ENCODE measurements at regions not wholly inside any gene's neighbourhood (a gene's known extent, or its start where the extent isn't known, plus 50 kb on each side); places are given as distances from the start of the nearest gene placed in this dataset.

GRCh38 chr2:71851094-71851750, 296.4 kb downstream of the CYP26B1 start:
- Histone ChIP-seq H3K27me3 (ENCODE audit: control insufficient read depth in 1 of 2, insufficient read depth in 2 of 2, low read length in 1 of 2) (no peaks in the 10 kb centered on the region), H3K4me1 (ENCODE audit: control insufficient read depth in 1 of 2, insufficient read depth in 2 of 2, low read length in 2 of 2) (peaks cover 3 to 8% of the 10 kb centered on the region in 2 donors), H3K27ac (ENCODE audit: low read depth in 1 of 2, low read length in 2 of 2) (peak overlapping the region; percentile 2 to 61), H3K36me3 (ENCODE audit: control insufficient read depth in 1 of 2, insufficient read depth in 2 of 2, low read length in 1 of 2) (no peaks in the 10 kb centered on the region), H3K4me3 (ENCODE audit: low read length in 2 of 2) (no peak overlapping the region), H3K9me3 (ENCODE audit: control insufficient read depth, low read length) (no peaks in the 10 kb centered on the region)
- peak; percentile 40 for ATAC-seq (ENCODE audit: low FRiP score)
- peak in 1 of 2 donors; percentile 62 for DNase-seq
- 10 to 12% methylated on average over 8 of the region's 8 CpGs for WGBS, 2 donors
- intact Hi-C loops (cut with DNase I), result no loop called here

- Histone ChIP-seq H3K4me3 (ENCODE audit: low read length in 2 of 2) (no peak overlapping the region), H3K27ac (ENCODE audit: low read depth in 1 of 2, low read length in 2 of 2) (peak overlapping the region; percentile 78 to 90), H3K4me1 (ENCODE audit: control insufficient read depth in 1 of 2, insufficient read depth in 2 of 2, low read length in 2 of 2) (peaks cover 3 to 8% of the 10 kb centered on the region in 2 donors), H3K27me3 (ENCODE audit: control insufficient read depth in 1 of 2, insufficient read depth in 2 of 2, low read length in 1 of 2) (no peaks in the 10 kb centered on the region), H3K36me3 (ENCODE audit: control insufficient read depth in 1 of 2, insufficient read depth in 2 of 2, low read length in 1 of 2) (no peaks in the 10 kb centered on the region), H3K9me3 (ENCODE audit: control insufficient read depth, low read length) (no peaks in the 10 kb centered on the region)
- peak; percentile 82 to 83 for DNase-seq
- 2 to 8% methylated on average over 8 of the region's 8 CpGs for WGBS, 2 donors
- peak; percentile 75 for ATAC-seq (ENCODE audit: low FRiP score)
- intact Hi-C loops (cut with DNase I), result loop anchor here in 1 of 2 donors (1.0 kb wide), 1 partner anchor 18 kb away; no protein-coding TSS in a partner anchor
Measured at GRCh38 chr2:71850306-71850801, 297.3 kb downstream of the CYP26B1 start.

DNA sequence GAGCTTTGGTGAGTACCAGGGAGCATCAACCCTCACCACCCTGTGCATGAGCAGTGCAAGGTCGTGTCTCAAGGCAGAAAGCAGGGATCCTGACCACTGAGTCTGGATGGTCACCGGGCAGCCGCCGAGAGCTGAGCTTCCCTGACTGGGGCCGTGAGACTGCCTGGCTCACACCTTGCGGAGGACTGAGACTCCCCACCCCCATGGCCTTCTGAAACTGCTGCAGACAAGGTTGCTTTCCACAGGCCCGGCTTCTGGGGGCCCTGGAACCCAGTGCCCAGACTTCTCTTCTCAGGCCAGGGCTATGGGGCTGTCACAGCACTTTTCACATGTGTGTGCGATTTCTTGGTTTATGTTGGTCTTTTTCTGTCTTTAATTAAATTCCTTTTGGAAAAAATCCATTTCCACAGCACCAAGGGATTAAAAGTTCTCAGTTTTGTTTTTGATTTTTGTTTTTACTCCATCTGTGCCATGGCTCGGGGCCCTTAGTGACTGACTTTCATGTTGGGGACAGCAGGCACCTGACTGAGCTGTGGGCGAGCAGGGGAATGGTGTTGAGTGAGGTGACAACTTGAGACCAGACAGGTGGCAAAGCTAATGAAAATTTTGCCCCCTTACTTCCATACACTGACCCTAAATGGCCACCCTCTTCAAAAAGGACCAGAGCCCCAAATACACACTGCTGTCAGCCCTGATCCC, 297.9 kb downstream of the CYP26B1 start:
- Histone ChIP-seq H3K4me3 (ENCODE audit: low read length in 2 of 2) (no peak overlapping the region), H3K36me3 (ENCODE audit: control insufficient read depth in 1 of 2, insufficient read depth in 2 of 2, low read length in 1 of 2) (no peaks in the 10 kb centered on the region), H3K9me3 (ENCODE audit: control insufficient read depth, low read length) (no peaks in the 10 kb centered on the region), H3K27me3 (ENCODE audit: control insufficient read depth in 1 of 2, insufficient read depth in 2 of 2, low read length in 1 of 2) (no peaks in the 10 kb centered on the region), H3K4me1 (ENCODE audit: control insufficient read depth in 1 of 2, insufficient read depth in 2 of 2, low read length in 2 of 2) (peaks cover 3 to 8% of the 10 kb centered on the region in 2 donors), H3K27ac (ENCODE audit: low read depth in 1 of 2, low read length in 2 of 2) (peak overlapping the region; percentile 78 to 90)
- intact Hi-C loops (cut with DNase I), result loop anchor here in 1 of 2 donors (1.0 to 5.0 kb wide), 2 partner anchors 17 to 33 kb away; no protein-coding TSS in a partner anchor
- DNase-seq (no peak), ATAC-seq (ENCODE audit: low FRiP score) (peak; percentile 1)
- WGBS, 2 donors, result 29 to 44% methylated on average over 10 of the region's 10 CpGs

- intact Hi-C loops (cut with DNase I), result loop anchor here in 1 of 2 donors (5.0 kb wide), 1 partner anchor 33 kb away; no protein-coding TSS in a partner anchor
- WGBS, 2 donors, result 81 to 84% methylated on average over 6 of the region's 6 CpGs
- no peak overlapping the region for H3K27ac ChIP-seq (ENCODE audit: low read depth in 1 of 2, low read length in 2 of 2)
Measured at GRCh38 chr2:71849111-71849510, 298.6 kb downstream of the CYP26B1 start.

GRCh38 chr2:71846669-71847291, 300.9 kb downstream of the CYP26B1 start:
- Histone ChIP-seq H3K27me3 (ENCODE audit: control insufficient read depth in 1 of 2, insufficient read depth in 2 of 2, low read length in 1 of 2) (no peaks in the 10 kb centered on the region), H3K9me3 (ENCODE audit: control insufficient read depth, low read length) (no peaks in the 10 kb centered on the region), H3K27ac (ENCODE audit: low read depth in 1 of 2, low read length in 2 of 2) (no peak overlapping the region), H3K36me3 (ENCODE audit: control insufficient read depth in 1 of 2, insufficient read depth in 2 of 2, low read length in 1 of 2) (no peaks in the 10 kb centered on the region), H3K4me1 (ENCODE audit: control insufficient read depth in 1 of 2, insufficient read depth in 2 of 2, low read length in 2 of 2) (peaks cover 3 to 5% of the 10 kb centered on the region in 2 donors), H3K4me3 (ENCODE audit: low read length in 2 of 2) (no peak overlapping the region)
- ATAC-seq (ENCODE audit: low FRiP score) (no peak), DNase-seq (no peak)
- WGBS, 2 donors, result 69 to 71% methylated on average over 3 of the region's 3 CpGs
- intact Hi-C loops (cut with DNase I), result loop anchor here in 1 of 2 donors (5.0 kb wide), 1 partner anchor 36 kb away; no protein-coding TSS in a partner anchor

More at GRCh38 chr2:71849111-71849510, 298.6 kb downstream of the CYP26B1 start:
- H3K36me3 ChIP-seq (ENCODE audit: control insufficient read depth in 1 of 2, insufficient read depth in 2 of 2, low read length in 1 of 2), result no peaks in the 10 kb centered on the region
- no peaks in the 10 kb centered on the region for H3K27me3 ChIP-seq (ENCODE audit: control insufficient read depth in 1 of 2, insufficient read depth in 2 of 2, low read length in 1 of 2)
- DNase-seq (no peak), ATAC-seq (ENCODE audit: low FRiP score) (no peak)
- H3K4me1 ChIP-seq (ENCODE audit: control insufficient read depth in 1 of 2, insufficient read depth in 2 of 2, low read length in 2 of 2), result peaks cover 3 to 8% of the 10 kb centered on the region in 2 donors
- no peak overlapping the region for H3K4me3 ChIP-seq (ENCODE audit: low read length in 2 of 2)
- no peaks in the 10 kb centered on the region for H3K9me3 ChIP-seq (ENCODE audit: control insufficient read depth, low read length)

DNA sequence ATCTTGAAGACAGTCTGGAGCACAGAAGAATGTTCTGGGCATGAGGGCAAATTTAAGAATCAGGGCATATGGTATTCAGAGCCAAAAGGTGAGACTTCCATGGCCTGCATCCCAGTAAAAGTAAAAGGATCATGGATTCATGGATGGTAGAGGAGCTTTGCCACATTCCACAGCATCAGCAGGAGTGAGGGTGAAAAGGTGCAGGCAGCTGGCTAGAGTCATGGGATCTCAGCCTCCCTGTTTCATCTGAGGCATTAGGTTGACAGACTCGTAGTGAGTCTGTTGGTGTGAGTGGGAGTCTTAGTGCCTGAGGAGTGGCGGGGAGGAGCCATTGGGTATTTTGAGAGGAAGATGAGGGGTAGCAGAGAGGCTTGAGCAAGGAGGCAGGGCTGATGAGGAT, 301.6 kb downstream of the CYP26B1 start:
- intact Hi-C loops (cut with DNase I), result loop anchor here in 1 of 2 donors (5.0 kb wide), 1 partner anchor 36 kb away; no protein-coding TSS in a partner anchor
- DNase-seq (no peak), ATAC-seq (ENCODE audit: low FRiP score) (no peak)
- Histone ChIP-seq H3K27ac (ENCODE audit: low read depth in 1 of 2, low read length in 2 of 2) (no peak overlapping the region), H3K4me3 (ENCODE audit: low read length in 2 of 2) (no peak overlapping the region), H3K9me3 (ENCODE audit: control insufficient read depth, low read length) (no peaks in the 10 kb centered on the region), H3K36me3 (ENCODE audit: control insufficient read depth in 1 of 2, insufficient read depth in 2 of 2, low read length in 1 of 2) (no peaks in the 10 kb centered on the region), H3K27me3 (ENCODE audit: control insufficient read depth in 1 of 2, insufficient read depth in 2 of 2, low read length in 1 of 2) (no peaks in the 10 kb centered on the region), H3K4me1 (ENCODE audit: control insufficient read depth in 1 of 2, insufficient read depth in 2 of 2, low read length in 2 of 2) (peaks cover 0 to 3% of the 10 kb centered on the region in 2 donors)
- 95 to 98% methylated on average over 2 of the region's 2 CpGs for WGBS, 2 donors

GRCh38 chr2:71844967-71845366, 302.7 kb downstream of the CYP26B1 start:
- ATAC-seq (ENCODE audit: low FRiP score) (no peak), DNase-seq (no peak)
- WGBS, 2 donors, result 93% methylated on average over 4 of the region's 4 CpGs
- H3K27me3 ChIP-seq (ENCODE audit: control insufficient read depth in 1 of 2, insufficient read depth in 2 of 2, low read length in 1 of 2), result no peaks in the 10 kb centered on the region
- no peak overlapping the region for H3K27ac ChIP-seq (ENCODE audit: low read depth in 1 of 2, low read length in 2 of 2)
- no peak overlapping the region for H3K4me3 ChIP-seq (ENCODE audit: low read length in 2 of 2)
- no peaks in the 10 kb centered on the region for H3K4me1 ChIP-seq (ENCODE audit: control insufficient read depth in 1 of 2, insufficient read depth in 2 of 2, low read length in 2 of 2)
- intact Hi-C loops (cut with DNase I), result loop anchor here in 1 of 2 donors (5.0 kb wide), 1 partner anchor 37 kb away; no protein-coding TSS in a partner anchor
- H3K36me3 ChIP-seq (ENCODE audit: control insufficient read depth in 1 of 2, insufficient read depth in 2 of 2, low read length in 1 of 2), result no peaks in the 10 kb centered on the region
- no peaks in the 10 kb centered on the region for H3K9me3 ChIP-seq (ENCODE audit: control insufficient read depth, low read length)

DNA sequence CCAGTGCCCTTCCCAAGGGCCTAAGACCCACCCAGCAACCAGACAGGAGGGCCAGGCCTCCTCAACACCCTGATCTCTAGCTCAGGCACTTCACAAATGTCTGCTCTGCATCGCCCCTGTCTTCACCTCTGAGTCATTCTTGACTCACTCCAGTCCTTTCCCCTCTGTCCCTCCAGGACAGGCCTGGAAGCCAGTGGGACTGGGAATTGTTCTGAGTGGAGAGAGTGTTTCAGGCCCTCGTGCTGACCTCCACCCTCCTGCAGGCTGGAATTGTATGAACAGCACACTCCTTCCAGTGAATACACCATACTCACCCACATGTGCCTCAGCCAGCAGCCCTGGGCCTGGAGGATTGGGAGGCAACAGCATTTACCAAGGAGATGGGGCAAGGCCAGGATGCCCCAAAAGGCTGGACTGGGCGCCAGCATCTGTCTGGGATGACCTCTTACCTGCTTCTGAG, 304.2 kb downstream of the CYP26B1 start:
- peak in 1 of 2 donors; percentile 76 for DNase-seq
- intact Hi-C loops (cut with DNase I), result no loop called here
- no peak for ATAC-seq (ENCODE audit: low FRiP score)
- no peaks in the 10 kb centered on the region for H3K27me3 ChIP-seq (ENCODE audit: control insufficient read depth in 1 of 2, insufficient read depth in 2 of 2, low read length in 1 of 2)
- H3K9me3 ChIP-seq (ENCODE audit: control insufficient read depth, low read length), result no peaks in the 10 kb centered on the region
- 54 to 63% methylated on average over 3 of the region's 3 CpGs for WGBS, 2 donors
- no peaks in the 10 kb centered on the region for H3K4me1 ChIP-seq (ENCODE audit: control insufficient read depth in 1 of 2, insufficient read depth in 2 of 2, low read length in 2 of 2)
- no peak overlapping the region for H3K4me3 ChIP-seq (ENCODE audit: low read length in 2 of 2)
- no peak overlapping the region for H3K27ac ChIP-seq (ENCODE audit: low read depth in 1 of 2, low read length in 2 of 2)
- H3K36me3 ChIP-seq (ENCODE audit: control insufficient read depth in 1 of 2, insufficient read depth in 2 of 2, low read length in 1 of 2), result no peaks in the 10 kb centered on the region
